Pancreas (tissue), 10 donors: ENCODE measurements at regions not wholly inside any gene's neighbourhood (a gene's known extent, or its start where the extent isn't known, plus 50 kb on each side); places are given as distances from the start of the nearest gene placed in this dataset.

Experiments used
- ATAC-seq, 4 donors: fragments of 200-7000 bp; cut with Tn5 transposase; one replicate each; pipeline versions ENCODE4 v1.8.0 to v1.9.1; 2020; ENCODE audit warnings: mild to moderate bottlenecking in 4 of 4, moderate library complexity in 4 of 4
- DNase-seq, 6 donors: peaks; one replicate each; pipeline ENCODE4 v3.0.0-alpha.2; 2020
- FAIRE-seq: peaks from 2 replicates; lab custom pipeline; 2012; peaks lifted over from hg19 to GRCh38; lab: Jason Lieb, UNC
- H3K27ac ChIP-seq, 4 donors: fragments of 200-600 bp; sonication (generic); 1 replicate in 3 of 4; 2 replicates in 1 of 4; pipeline versions ENCODE4 v1.5.0 to v1.8.0; 2020
- H3K27me3 ChIP-seq, 4 donors: fragments of 200-600 bp; one replicate each; pipeline ENCODE4 v1.8.0; 2021
- H3K36me3 ChIP-seq, 3 donors: fragments of 200-600 bp; sonication (generic) in 1 of 3; one replicate each; pipeline versions ENCODE4 v1.5.0 to v1.8.0; 2020 to 2021
- H3K4me1 ChIP-seq, 3 donors: fragments of 200-600 bp; one replicate each; pipeline ENCODE4 v1.8.0; 2021
- H3K4me3 ChIP-seq, 4 donors: fragments of 200-600 bp; sonication (generic) in 2 of 4; one replicate each; pipeline versions ENCODE4 v1.5.0 to v1.8.0; 2020 to 2021
- H3K9me3 ChIP-seq, 4 donors: fragments of 200-600 bp; one replicate each; pipeline ENCODE4 v1.8.0; 2021
- WGBS, 2 donors: extraction: QIAGEN DNeasy Blood & Tissue Kit; methylation state at CpG; one replicate each; pipeline ENCODE4 v1.1.7; 2013; 5-methylcytosine and 5-hydroxymethylcytosine counted together
- intact Hi-C, 3 donors: fragments of 100-400 bp; cut with DNase I; formaldehyde crosslinking; loops; one replicate each; pipeline versions ENCODE4 v1.11.1 to v1.14.2; 2022
- TF ChIP-seq, protein P1 (sequence below), 4 donors: fragments of 200-600 bp; sonication (generic) in 3 of 4; IDR thresholded peaks; one replicate each; pipeline versions ENCODE4 v1.5.0 to v1.8.0; 2021; ENCODE audit warnings: antibody characterized with exemption in 4 of 4
- donor health status: healthy with polysubstance abuse.
- donor health status: DM: no; HTN: no; CAD: no; lungs with moderate emphysema.
- donor health status: DM: no; HTN: no; CAD: no.
- donor health status: control.
- donor health status: control.
- donor health status: Bipolar disorder and iron deficiency.
- donor health status: DM: yes; HTN: yes; CAD: no.
- donor health status: DM: no; HTN: no; CAD: no.
- donor health status: DM: no; HTN: no; CAD: no.
- donor health status: DM: yes; HTN: yes; CAD: no.

DNA sequence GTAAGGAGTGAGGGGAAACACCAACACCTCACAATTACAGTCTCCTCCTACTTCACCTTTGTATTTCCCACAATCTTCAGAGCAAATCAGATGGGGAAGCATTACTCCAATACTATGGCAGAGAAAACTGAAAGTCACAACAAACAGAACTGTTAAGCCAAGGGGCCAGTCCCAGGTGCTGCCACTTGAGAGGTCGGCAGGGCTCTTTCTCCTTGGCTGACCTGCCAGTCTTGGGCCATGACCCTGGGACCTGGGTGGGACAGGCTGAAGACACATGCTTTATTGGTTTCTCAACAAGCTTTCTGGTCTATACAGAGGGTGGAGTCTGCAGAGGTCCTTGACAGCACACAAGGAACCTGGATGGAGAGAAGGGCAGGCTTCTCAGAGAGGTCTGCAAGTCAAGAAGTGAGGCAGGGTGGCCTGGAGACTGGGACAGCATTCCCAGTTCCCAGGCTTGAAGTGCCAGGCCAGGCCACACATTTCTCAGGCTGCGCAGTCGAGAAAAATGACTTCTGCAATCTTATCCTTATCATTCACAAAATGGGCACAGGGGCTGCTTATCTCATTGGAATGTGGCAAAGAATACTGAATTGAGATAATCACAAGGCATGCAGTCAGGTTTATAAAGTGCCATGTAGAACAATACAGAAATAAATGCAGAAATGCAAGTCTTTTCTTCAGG is 301.0 kb downstream of the CXCL12 start:
- H3K36me3 ChIP-seq = no peaks in the 10 kb centered on the region
- TF ChIP-seq, protein P1, sequence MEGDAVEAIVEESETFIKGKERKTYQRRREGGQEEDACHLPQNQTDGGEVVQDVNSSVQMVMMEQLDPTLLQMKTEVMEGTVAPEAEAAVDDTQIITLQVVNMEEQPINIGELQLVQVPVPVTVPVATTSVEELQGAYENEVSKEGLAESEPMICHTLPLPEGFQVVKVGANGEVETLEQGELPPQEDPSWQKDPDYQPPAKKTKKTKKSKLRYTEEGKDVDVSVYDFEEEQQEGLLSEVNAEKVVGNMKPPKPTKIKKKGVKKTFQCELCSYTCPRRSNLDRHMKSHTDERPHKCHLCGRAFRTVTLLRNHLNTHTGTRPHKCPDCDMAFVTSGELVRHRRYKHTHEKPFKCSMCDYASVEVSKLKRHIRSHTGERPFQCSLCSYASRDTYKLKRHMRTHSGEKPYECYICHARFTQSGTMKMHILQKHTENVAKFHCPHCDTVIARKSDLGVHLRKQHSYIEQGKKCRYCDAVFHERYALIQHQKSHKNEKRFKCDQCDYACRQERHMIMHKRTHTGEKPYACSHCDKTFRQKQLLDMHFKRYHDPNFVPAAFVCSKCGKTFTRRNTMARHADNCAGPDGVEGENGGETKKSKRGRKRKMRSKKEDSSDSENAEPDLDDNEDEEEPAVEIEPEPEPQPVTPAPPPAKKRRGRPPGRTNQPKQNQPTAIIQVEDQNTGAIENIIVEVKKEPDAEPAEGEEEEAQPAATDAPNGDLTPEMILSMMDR (IDR thresholded peaks at IDR 0.05) = no peak
- intact Hi-C loops = no loop called here
- WGBS, 2 donors = 17 to 18% methylated on average over 3 of the region's 3 CpGs
- ATAC-seq (peak; percentile 50 to 76 (median 68)), DNase-seq (no peak), FAIRE-seq (no peak)
- peak overlapping the region; percentile 2 to 51 (median 24) for H3K27ac ChIP-seq
- H3K9me3 ChIP-seq = no peaks in the 10 kb centered on the region
- no peak overlapping the region for H3K4me3 ChIP-seq
- H3K4me1 ChIP-seq = peaks cover 11 to 16% (median 16%) of the 10 kb centered on the region in 3 donors
- H3K27me3 ChIP-seq = no peaks in the 10 kb centered on the region

DNA sequence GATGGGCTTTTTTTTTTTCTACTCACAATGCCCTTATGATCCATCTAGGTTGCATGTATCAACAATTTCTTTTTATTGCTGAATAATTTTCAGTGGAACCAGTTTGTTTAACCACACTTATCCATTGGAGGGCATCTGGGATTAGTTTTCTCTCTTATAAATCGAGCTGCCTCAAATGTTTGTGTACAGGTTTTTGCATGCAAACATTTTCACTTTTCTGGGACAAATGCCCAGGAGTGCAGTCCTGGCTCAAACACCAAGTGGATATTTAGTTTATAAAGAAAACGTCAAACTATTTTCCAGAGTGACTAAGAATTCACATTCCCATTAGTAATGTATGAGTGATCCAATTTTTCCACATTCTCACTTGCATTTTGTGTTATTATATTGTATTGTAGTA is 313.4 kb downstream of the CXCL12 start:
- Histone ChIP-seq H3K4me3 (no peak overlapping the region), H3K27ac (no peak overlapping the region)

DNA sequence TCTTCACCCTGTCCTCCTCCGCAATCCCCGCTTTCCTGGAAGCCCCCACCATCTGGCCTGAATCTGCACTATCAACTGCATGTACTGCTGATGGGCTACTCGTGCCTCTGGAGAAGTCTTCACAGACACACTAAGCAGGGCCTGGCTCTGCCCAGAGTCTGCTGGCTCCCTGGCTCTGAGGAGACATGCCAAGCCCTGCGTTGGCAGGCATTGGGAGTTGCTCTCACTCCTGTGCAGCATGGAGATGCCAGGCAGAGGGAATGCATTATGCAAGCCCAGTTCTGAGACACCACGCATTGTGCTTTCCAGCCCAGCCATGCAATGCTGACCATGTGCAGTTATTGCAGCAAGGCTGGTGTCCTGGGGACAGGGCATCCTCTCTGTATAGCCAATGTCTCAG is 314.6 kb downstream of the CXCL12 start:
- no peak overlapping the region for H3K27ac ChIP-seq
- H3K27me3 ChIP-seq = no peaks in the 10 kb centered on the region
- no peaks in the 10 kb centered on the region for H3K36me3 ChIP-seq
- DNase-seq = no peak
- no peak for FAIRE-seq
- no peak overlapping the region for H3K4me3 ChIP-seq
- H3K4me1 ChIP-seq = peaks cover 7 to 14% (median 7%) of the 10 kb centered on the region in 3 donors
- H3K9me3 ChIP-seq = no peaks in the 10 kb centered on the region
- intact Hi-C loops = no loop called here
- TF ChIP-seq, protein P1 (IDR thresholded peaks at IDR 0.05) = no peak
- WGBS, 2 donors = 67 to 69% methylated on average over 5 of the region's 5 CpGs
- peak; percentile 33 to 58 (median 44) for ATAC-seq

More for the DNA sequence above, 313.4 kb downstream of the CXCL12 start:
- H3K9me3 ChIP-seq = no peaks in the 10 kb centered on the region
- peak; percentile 55 to 83 (median 76) for ATAC-seq
- 8 to 10% methylated on average over 2 of the region's 2 CpGs for WGBS, 2 donors
- no peaks in the 10 kb centered on the region for H3K36me3 ChIP-seq
- no peak for DNase-seq
- H3K4me1 ChIP-seq = peaks cover 7% of the 10 kb centered on the region in 3 donors
- TF ChIP-seq, protein P1 (IDR thresholded peaks at IDR 0.05) = no peak
- FAIRE-seq = peak; percentile 32
- H3K27me3 ChIP-seq = no peaks in the 10 kb centered on the region
- intact Hi-C loops = no loop called here

DNA sequence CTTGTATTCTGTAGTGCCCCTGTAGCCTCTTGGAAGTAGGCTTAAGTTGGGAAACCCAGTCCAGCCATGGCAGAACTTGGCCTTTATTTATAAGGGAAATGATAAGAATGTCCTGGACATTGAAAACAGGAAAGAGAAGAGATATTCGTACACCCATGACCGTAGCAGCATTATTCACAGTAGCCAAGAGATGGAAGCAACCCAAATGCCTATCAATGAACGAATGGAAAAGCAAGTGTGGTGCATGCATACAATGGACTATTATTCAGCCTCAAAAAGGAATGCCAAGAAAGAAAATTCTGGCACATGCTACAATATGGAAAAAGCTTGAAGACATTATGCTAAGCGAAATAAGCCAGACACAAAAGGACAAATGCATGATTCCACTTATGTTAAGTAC is 315.3 kb downstream of the CXCL12 start:
- peaks cover 7 to 16% (median 7%) of the 10 kb centered on the region in 3 donors for H3K4me1 ChIP-seq
- no peaks in the 10 kb centered on the region for H3K36me3 ChIP-seq
- H3K9me3 ChIP-seq = no peaks in the 10 kb centered on the region
- no peak overlapping the region for H3K27ac ChIP-seq
- H3K27me3 ChIP-seq = no peaks in the 10 kb centered on the region
- intact Hi-C loops = no loop called here
- WGBS, 2 donors = 33 to 42% methylated on average over 4 of the region's 4 CpGs
- ATAC-seq = peak in 1 of 4 donors; percentile 48
- no peak for FAIRE-seq
- no peak for DNase-seq
- TF ChIP-seq, protein P1 (IDR thresholded peaks at IDR 0.05) = no peak
- no peak overlapping the region for H3K4me3 ChIP-seq
